ENCODE measurements at regions not wholly inside any gene's neighbourhood (a gene's known extent, or its start where the extent isn't known, plus 50 kb on each side); places are given as distances from the start of the nearest gene placed in this dataset.
A peak's percentile ranks its signal among the peaks of the same experiment; 100 is the strongest.

DNA sequence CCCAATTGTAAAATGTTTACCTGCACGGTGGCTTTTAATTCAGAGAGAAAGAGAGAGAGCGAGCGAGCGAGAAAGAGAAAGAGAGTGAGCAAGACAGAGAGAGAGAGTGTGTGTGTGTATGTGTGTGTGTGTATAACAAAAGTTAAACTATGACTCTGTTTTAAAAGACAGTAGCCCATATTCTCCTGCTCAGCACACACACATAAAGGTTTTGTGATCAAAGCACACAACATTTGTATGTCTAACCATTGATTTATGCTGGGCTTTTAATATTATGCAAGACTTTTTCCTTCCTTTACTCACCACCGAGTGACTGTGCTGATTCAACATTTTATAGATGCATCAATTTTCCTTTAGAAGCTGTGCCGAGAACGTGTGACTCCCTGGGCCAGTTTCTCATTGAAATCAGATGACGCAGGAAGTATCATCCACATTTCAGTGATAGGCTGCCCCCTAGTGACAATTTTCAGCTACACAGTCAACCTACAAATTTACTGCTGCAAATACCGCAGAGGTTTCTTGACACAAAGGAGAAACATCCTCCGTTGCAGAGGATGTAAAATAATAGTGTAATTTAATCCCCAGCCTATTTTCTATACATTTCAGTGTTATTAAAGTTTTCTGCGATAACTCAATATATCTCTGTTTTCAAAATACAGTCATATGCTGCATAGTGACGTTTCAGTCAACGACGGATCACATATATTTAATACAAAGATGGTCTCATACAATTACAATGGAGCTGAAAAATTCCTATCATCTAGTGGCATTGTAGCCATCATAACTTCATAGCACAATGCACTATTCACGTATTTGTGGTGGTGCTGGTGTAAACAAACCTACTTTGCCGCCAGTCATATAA is 165.9 kb upstream of the TANK start:
- Histone ChIP-seq H3K27ac (ENCODE audit: insufficient read depth in 1 of 2, low read depth in 1 of 2, low read length in 2 of 2, poor library complexity in 1 of 2, severe bottlenecking in 2 of 2) (no peak overlapping the region), H3K4me1 (ENCODE audit: control extremely low read depth in 1 of 4, control insufficient read depth in 4 of 4, insufficient read depth in 4 of 4, low read length in 3 of 4) (peaks cover 0 to 8% (median 0%) of the 10 kb centered on the region in 4 experiments), H3K27me3 (replicated peaks in 2 of 5; ENCODE audit: control insufficient read depth in 4 of 5, insufficient read depth in 5 of 5, low read length in 4 of 5) (no peaks in the 10 kb centered on the region), H3K4me3 (ENCODE audit: control insufficient read depth in 1 of 7, extremely low read depth in 1 of 7, insufficient read depth in 4 of 7, low read depth in 2 of 7, low read length in 6 of 7) (peak overlapping the region in 1 of 7 experiments; percentile 34), H3K9me3 (ENCODE audit: control extremely low read depth in 1 of 5, control insufficient read depth in 4 of 5, insufficient read depth in 2 of 5, low read depth in 1 of 5, low read length in 4 of 5) (no peaks in the 10 kb centered on the region), H3K36me3 (ENCODE audit: control insufficient read depth in 4 of 4, insufficient read depth in 4 of 4, low read length in 3 of 4) (no peaks in the 10 kb centered on the region)
- CTCF ChIA-PET, result interaction anchor here (0.7 to 4.5 kb wide), 25 partner anchors 9 to 886 kb away, joined by 3 to 52 read pairs (median 4); no protein-coding TSS in a partner anchor
- DNase-seq, result peak; percentile 82 to 92 (median 90)
- whole genome bisulfite sequencing (ENCODE audit: insufficient coverage), result 0% methylated on average over 4 of the region's 16 CpGs
- POLR2A ChIA-PET, result no interaction called here

- Histone ChIP-seq H3K4me1 (ENCODE audit: control extremely low read depth in 1 of 4, control insufficient read depth in 4 of 4, insufficient read depth in 4 of 4, low read length in 3 of 4) (peaks cover 0 to 8% (median 0%) of the 10 kb centered on the region in 4 experiments), H3K36me3 (ENCODE audit: control insufficient read depth in 4 of 4, insufficient read depth in 4 of 4, low read length in 3 of 4) (no peaks in the 10 kb centered on the region), H3K27ac (ENCODE audit: insufficient read depth in 1 of 2, low read depth in 1 of 2, low read length in 2 of 2, poor library complexity in 1 of 2, severe bottlenecking in 2 of 2) (no peak overlapping the region), H3K9me3 (ENCODE audit: control extremely low read depth in 1 of 5, control insufficient read depth in 4 of 5, insufficient read depth in 2 of 5, low read depth in 1 of 5, low read length in 4 of 5) (no peaks in the 10 kb centered on the region), H3K4me3 (ENCODE audit: control insufficient read depth in 1 of 7, extremely low read depth in 1 of 7, insufficient read depth in 4 of 7, low read depth in 2 of 7, low read length in 6 of 7) (no peak overlapping the region), H3K27me3 (replicated peaks in 2 of 5; ENCODE audit: control insufficient read depth in 4 of 5, insufficient read depth in 5 of 5, low read length in 4 of 5) (no peaks in the 10 kb centered on the region)
- ChIA-PET POLR2A (no interaction called here), CTCF (no interaction called here)
- DNase-seq, result no peak
- WGBS (ENCODE audit: insufficient coverage), result no CpG with 5 or more reads among the region's 1 CpG
Observed at GRCh38 chr2:160996584-160996983, 163.6 kb upstream of the TANK start.

GRCh38 chr2:161004379-161004778 is 155.8 kb upstream of the TANK start:
- Histone ChIP-seq H3K27ac (ENCODE audit: insufficient read depth in 1 of 2, low read depth in 1 of 2, low read length in 2 of 2, poor library complexity in 1 of 2, severe bottlenecking in 2 of 2) (no peak overlapping the region), H3K27me3 (replicated peaks in 2 of 5; ENCODE audit: control insufficient read depth in 4 of 5, insufficient read depth in 5 of 5, low read length in 4 of 5) (peaks cover 0 to 2% (median 0%) of the 10 kb centered on the region in 5 experiments), H3K9me3 (ENCODE audit: control extremely low read depth in 1 of 5, control insufficient read depth in 4 of 5, insufficient read depth in 2 of 5, low read depth in 1 of 5, low read length in 4 of 5) (no peaks in the 10 kb centered on the region), H3K4me1 (ENCODE audit: control extremely low read depth in 1 of 4, control insufficient read depth in 4 of 4, insufficient read depth in 4 of 4, low read length in 3 of 4) (no peaks in the 10 kb centered on the region), H3K4me3 (ENCODE audit: control insufficient read depth in 1 of 7, extremely low read depth in 1 of 7, insufficient read depth in 4 of 7, low read depth in 2 of 7, low read length in 6 of 7) (no peak overlapping the region), H3K36me3 (ENCODE audit: control insufficient read depth in 4 of 4, insufficient read depth in 4 of 4, low read length in 3 of 4) (no peaks in the 10 kb centered on the region)
- CTCF ChIA-PET, result interaction anchor here (0.6 to 2.1 kb wide), 4 partner anchors 9 to 771 kb away, joined by 3 to 12 read pairs (median 5); no protein-coding TSS in a partner anchor
- no CpG with 5 or more reads among the region's 2 CpGs for WGBS (ENCODE audit: insufficient coverage)
- POLR2A ChIA-PET, result no interaction called here
- peak in 2 of 3 donors; percentile 8 to 19 for DNase-seq

DNA sequence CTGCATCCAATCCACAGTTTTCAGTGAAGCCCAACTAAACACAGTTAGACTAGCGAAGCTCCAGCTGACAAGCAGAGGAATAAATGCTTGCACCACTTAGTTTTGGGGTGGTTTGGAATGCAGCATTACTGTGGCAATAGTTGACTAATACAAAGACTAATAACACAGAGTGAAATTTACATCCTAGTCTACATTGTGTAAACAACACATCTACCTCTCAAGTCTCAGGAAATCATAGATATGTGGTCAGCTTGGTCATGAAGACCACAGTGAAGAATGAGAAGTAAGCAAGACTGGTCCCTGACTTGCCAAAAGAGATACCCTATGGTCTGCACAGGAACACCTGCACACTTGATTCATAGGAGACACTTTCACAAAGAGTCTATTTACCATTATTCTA is 155.1 kb upstream of the TANK start:
- POLR2A ChIA-PET, result no interaction called here
- H3K27me3 ChIP-seq (replicated peaks in 2 of 5; ENCODE audit: control insufficient read depth in 4 of 5, insufficient read depth in 5 of 5, low read length in 4 of 5), result peaks cover 0 to 2% (median 0%) of the 10 kb centered on the region in 5 experiments
- no CpG with 5 or more reads among the region's 1 CpG for WGBS (ENCODE audit: insufficient coverage)
- H3K27ac ChIP-seq (ENCODE audit: insufficient read depth in 1 of 2, low read depth in 1 of 2, low read length in 2 of 2, poor library complexity in 1 of 2, severe bottlenecking in 2 of 2), result no peak overlapping the region
- H3K4me3 ChIP-seq (ENCODE audit: control insufficient read depth in 1 of 7, extremely low read depth in 1 of 7, insufficient read depth in 4 of 7, low read depth in 2 of 7, low read length in 6 of 7), result no peak overlapping the region
- no peaks in the 10 kb centered on the region for H3K4me1 ChIP-seq (ENCODE audit: control extremely low read depth in 1 of 4, control insufficient read depth in 4 of 4, insufficient read depth in 4 of 4, low read length in 3 of 4)
- CTCF ChIA-PET, result interaction anchor here (0.8 to 2.1 kb wide), 5 partner anchors 10 to 59 kb away, joined by 3 to 12 read pairs (median 4); no protein-coding TSS in a partner anchor
- H3K9me3 ChIP-seq (ENCODE audit: control extremely low read depth in 1 of 5, control insufficient read depth in 4 of 5, insufficient read depth in 2 of 5, low read depth in 1 of 5, low read length in 4 of 5), result no peaks in the 10 kb centered on the region
- no peaks in the 10 kb centered on the region for H3K36me3 ChIP-seq (ENCODE audit: control insufficient read depth in 4 of 4, insufficient read depth in 4 of 4, low read length in 3 of 4)
- peak in 1 of 3 donors; percentile 3 for DNase-seq

GRCh38 chr2:161008311-161008710 is 151.9 kb upstream of the TANK start:
- H3K27me3 ChIP-seq (replicated peaks in 2 of 5; ENCODE audit: control insufficient read depth in 4 of 5, insufficient read depth in 5 of 5, low read length in 4 of 5), result peaks cover 0 to 2% (median 0%) of the 10 kb centered on the region in 5 experiments
- H3K9me3 ChIP-seq (ENCODE audit: control extremely low read depth in 1 of 5, control insufficient read depth in 4 of 5, insufficient read depth in 2 of 5, low read depth in 1 of 5, low read length in 4 of 5), result no peaks in the 10 kb centered on the region
- POLR2A ChIA-PET, result no interaction called here
- CTCF ChIA-PET, result interaction anchor here (1.0 kb wide), 1 partner anchor 13 kb away, joined by 3 read pairs; no protein-coding TSS in a partner anchor
- H3K36me3 ChIP-seq (ENCODE audit: control insufficient read depth in 4 of 4, insufficient read depth in 4 of 4, low read length in 3 of 4), result no peaks in the 10 kb centered on the region
- no peak for DNase-seq
- 90% methylated on average over 2 of the region's 3 CpGs for WGBS (ENCODE audit: insufficient coverage)
- H3K4me1 ChIP-seq (ENCODE audit: control extremely low read depth in 1 of 4, control insufficient read depth in 4 of 4, insufficient read depth in 4 of 4, low read length in 3 of 4), result no peaks in the 10 kb centered on the region
- H3K4me3 ChIP-seq (ENCODE audit: control insufficient read depth in 1 of 7, extremely low read depth in 1 of 7, insufficient read depth in 4 of 7, low read depth in 2 of 7, low read length in 6 of 7), result no peak overlapping the region
- no peak overlapping the region for H3K27ac ChIP-seq (ENCODE audit: insufficient read depth in 1 of 2, low read depth in 1 of 2, low read length in 2 of 2, poor library complexity in 1 of 2, severe bottlenecking in 2 of 2)

GRCh38 chr2:161010503-161011015 is 149.7 kb upstream of the TANK start:
- DNase-seq, result peak in 2 of 3 donors; percentile 15 to 47
- Histone ChIP-seq H3K36me3 (ENCODE audit: control insufficient read depth in 4 of 4, insufficient read depth in 4 of 4, low read length in 3 of 4) (no peaks in the 10 kb centered on the region), H3K9me3 (ENCODE audit: control extremely low read depth in 1 of 5, control insufficient read depth in 4 of 5, insufficient read depth in 2 of 5, low read depth in 1 of 5, low read length in 4 of 5) (peaks cover 0 to 3% (median 0%) of the 10 kb centered on the region in 5 experiments), H3K27me3 (replicated peaks in 2 of 5; ENCODE audit: control insufficient read depth in 4 of 5, insufficient read depth in 5 of 5, low read length in 4 of 5) (no peaks in the 10 kb centered on the region), H3K4me1 (ENCODE audit: control extremely low read depth in 1 of 4, control insufficient read depth in 4 of 4, insufficient read depth in 4 of 4, low read length in 3 of 4) (no peaks in the 10 kb centered on the region), H3K4me3 (ENCODE audit: control insufficient read depth in 1 of 7, extremely low read depth in 1 of 7, insufficient read depth in 4 of 7, low read depth in 2 of 7, low read length in 6 of 7) (no peak overlapping the region), H3K27ac (ENCODE audit: insufficient read depth in 1 of 2, low read depth in 1 of 2, low read length in 2 of 2, poor library complexity in 1 of 2, severe bottlenecking in 2 of 2) (no peak overlapping the region)
- ChIA-PET POLR2A (no interaction called here), CTCF (no interaction called here)
- WGBS (ENCODE audit: insufficient coverage), result 89% methylated on average over 3 of the region's 7 CpGs

Data from common myeloid progenitor, CD34-positive (primary cell).